Duodenal mucosa (tissue), 2 donors: ENCODE measurements at regions not wholly inside any gene's neighbourhood (a gene's known extent, or its start where the extent isn't known, plus 50 kb on each side); places are given as distances from the start of the nearest gene placed in this dataset.

ENCODE experiments used
- H3K27ac ChIP-seq: one replicate; pipeline ENCODE4 v1.7.0; 2013; ENCODE audit warnings: low read depth, low read length
- H3K27me3 ChIP-seq, 2 donors: one replicate each; pipeline ENCODE4 v1.7.0; 2013; ENCODE audit warnings: low read length in 2 of 2, control low read depth in 1 of 2; ENCODE audit not compliant: insufficient read depth in 2 of 2, control insufficient read depth in 1 of 2
- H3K36me3 ChIP-seq, 2 donors: one replicate each; pipeline ENCODE4 v1.7.0; 2013; ENCODE audit warnings: low read length in 2 of 2, control low read depth in 1 of 2; ENCODE audit not compliant: insufficient read depth in 2 of 2, control insufficient read depth in 1 of 2
- H3K4me1 ChIP-seq, 2 donors: one replicate each; pipeline ENCODE4 v1.7.0; 2013; ENCODE audit warnings: low read length in 2 of 2, control low read depth in 1 of 2; ENCODE audit not compliant: insufficient read depth in 2 of 2, control insufficient read depth in 1 of 2
- H3K4me3 ChIP-seq, 2 donors: one replicate each; pipeline ENCODE4 v1.7.0; 2013; ENCODE audit warnings: low read length in 2 of 2, low read depth in 1 of 2
- H3K9ac ChIP-seq, 2 donors: one replicate each; pipeline ENCODE4 v1.7.0; 2013; ENCODE audit warnings: low read length in 2 of 2, low read depth in 1 of 2
- H3K9me3 ChIP-seq, 2 donors: one replicate each; pipeline ENCODE4 v1.7.0; 2013; ENCODE audit warnings: low read length in 2 of 2, control low read depth in 1 of 2; ENCODE audit not compliant: control insufficient read depth in 1 of 2

DNA sequence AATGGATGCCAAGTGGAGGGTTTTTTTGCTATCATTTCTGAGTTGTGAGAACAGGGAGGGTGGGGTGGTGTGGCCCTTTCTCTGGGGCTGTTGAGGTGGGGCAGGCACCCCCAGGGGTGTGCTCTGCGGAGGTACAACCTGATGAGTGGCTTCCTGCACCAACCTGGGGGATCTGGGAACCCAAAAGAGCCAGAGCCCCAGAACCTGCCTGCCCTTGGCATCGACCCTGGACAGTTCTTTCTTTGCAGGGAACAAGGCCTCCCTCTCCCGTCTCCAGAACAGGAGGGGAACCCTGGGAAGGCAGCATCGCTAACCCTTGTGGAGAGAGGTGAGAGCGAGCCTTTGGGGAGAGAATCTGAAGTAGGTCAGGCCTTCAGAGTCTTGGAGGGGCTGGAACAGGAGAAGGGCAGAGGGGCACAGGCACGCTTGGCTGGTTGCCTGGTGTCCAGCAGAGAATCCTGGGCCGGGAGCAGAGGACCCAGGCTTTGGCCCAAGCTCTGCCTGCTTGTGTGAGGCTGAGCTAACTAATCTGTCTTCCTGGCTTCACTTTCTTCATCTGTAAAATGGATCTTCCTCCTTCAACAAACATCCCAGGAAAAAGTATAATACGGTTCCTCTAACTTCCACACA, 84.9 kb downstream of the RHOB start:
- H3K9me3 ChIP-seq, result no peaks in the 10 kb centered on the region
- H3K4me1 ChIP-seq, result peaks cover 0 to 2% of the 10 kb centered on the region in 2 donors
- no peaks in the 10 kb centered on the region for H3K27me3 ChIP-seq
- H3K4me3 ChIP-seq, result no peak overlapping the region
- H3K27ac ChIP-seq, result no peak overlapping the region
- no peak overlapping the region for H3K9ac ChIP-seq
- no peaks in the 10 kb centered on the region for H3K36me3 ChIP-seq

GRCh38 chr2:20532634-20533437, 86.0 kb downstream of the RHOB start:
- H3K27ac ChIP-seq, result no peak overlapping the region
- no peaks in the 10 kb centered on the region for H3K36me3 ChIP-seq
- H3K4me3 ChIP-seq, result no peak overlapping the region
- H3K27me3 ChIP-seq, result no peaks in the 10 kb centered on the region
- H3K9ac ChIP-seq, result no peak overlapping the region
- no peaks in the 10 kb centered on the region for H3K9me3 ChIP-seq
- H3K4me1 ChIP-seq, result no peaks in the 10 kb centered on the region

DNA sequence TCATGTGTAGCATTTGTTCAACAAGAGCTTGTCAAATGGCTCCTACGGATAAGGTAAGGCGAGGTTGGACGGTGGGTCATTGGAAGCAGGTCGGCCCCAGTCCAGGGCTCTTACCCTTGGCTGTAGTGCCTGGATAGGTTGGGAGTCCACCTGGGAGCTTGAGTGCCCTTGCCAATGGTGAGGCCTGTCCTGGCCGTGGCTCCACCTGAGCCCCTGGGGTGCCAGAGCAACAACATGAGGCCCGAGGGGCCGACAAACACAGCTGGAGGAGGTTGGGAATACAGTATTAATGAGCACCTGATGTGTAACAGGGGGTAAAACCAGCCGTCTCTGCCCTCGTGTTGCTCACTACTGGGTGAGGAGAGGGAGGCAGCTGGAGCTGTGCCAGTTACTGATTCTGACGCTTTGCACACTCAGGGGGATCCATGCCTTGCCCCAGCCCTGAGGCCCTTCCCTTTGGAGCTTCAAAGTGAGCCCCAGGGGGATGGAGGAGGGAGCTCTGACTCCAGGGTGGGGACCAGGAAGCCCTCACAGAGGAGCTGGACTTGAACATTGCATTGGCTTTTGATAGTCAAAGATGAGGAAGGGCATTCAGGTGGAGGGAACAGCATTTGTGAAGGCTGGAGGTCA, 87.2 kb downstream of the RHOB start:
- Histone ChIP-seq H3K9me3 (no peaks in the 10 kb centered on the region), H3K4me3 (no peak overlapping the region), H3K36me3 (no peaks in the 10 kb centered on the region), H3K27me3 (no peaks in the 10 kb centered on the region), H3K4me1 (no peaks in the 10 kb centered on the region), H3K27ac (no peak overlapping the region), H3K9ac (no peak overlapping the region)

- Histone ChIP-seq H3K27me3 (no peaks in the 10 kb centered on the region), H3K9me3 (no peaks in the 10 kb centered on the region), H3K4me1 (no peaks in the 10 kb centered on the region), H3K9ac (no peak overlapping the region), H3K4me3 (no peak overlapping the region), H3K27ac (no peak overlapping the region), H3K36me3 (no peaks in the 10 kb centered on the region)
Observed at GRCh38 chr2:20534913-20535801, 88.3 kb downstream of the RHOB start.

- H3K9ac ChIP-seq, result no peak overlapping the region
- no peak overlapping the region for H3K4me3 ChIP-seq
- no peak overlapping the region for H3K27ac ChIP-seq
- H3K27me3 ChIP-seq, result no peaks in the 10 kb centered on the region
- H3K4me1 ChIP-seq, result no peaks in the 10 kb centered on the region
- H3K9me3 ChIP-seq, result no peaks in the 10 kb centered on the region
- H3K36me3 ChIP-seq, result no peaks in the 10 kb centered on the region
Observed at GRCh38 chr2:20536619-20537422, 89.9 kb downstream of the RHOB start.

GRCh38 chr2:20537423-20538307, 90.8 kb downstream of the RHOB start:
- Histone ChIP-seq H3K36me3 (no peaks in the 10 kb centered on the region), H3K9ac (no peak overlapping the region), H3K9me3 (no peaks in the 10 kb centered on the region), H3K27ac (no peak overlapping the region), H3K4me1 (no peaks in the 10 kb centered on the region), H3K4me3 (no peak overlapping the region), H3K27me3 (no peaks in the 10 kb centered on the region)

DNA sequence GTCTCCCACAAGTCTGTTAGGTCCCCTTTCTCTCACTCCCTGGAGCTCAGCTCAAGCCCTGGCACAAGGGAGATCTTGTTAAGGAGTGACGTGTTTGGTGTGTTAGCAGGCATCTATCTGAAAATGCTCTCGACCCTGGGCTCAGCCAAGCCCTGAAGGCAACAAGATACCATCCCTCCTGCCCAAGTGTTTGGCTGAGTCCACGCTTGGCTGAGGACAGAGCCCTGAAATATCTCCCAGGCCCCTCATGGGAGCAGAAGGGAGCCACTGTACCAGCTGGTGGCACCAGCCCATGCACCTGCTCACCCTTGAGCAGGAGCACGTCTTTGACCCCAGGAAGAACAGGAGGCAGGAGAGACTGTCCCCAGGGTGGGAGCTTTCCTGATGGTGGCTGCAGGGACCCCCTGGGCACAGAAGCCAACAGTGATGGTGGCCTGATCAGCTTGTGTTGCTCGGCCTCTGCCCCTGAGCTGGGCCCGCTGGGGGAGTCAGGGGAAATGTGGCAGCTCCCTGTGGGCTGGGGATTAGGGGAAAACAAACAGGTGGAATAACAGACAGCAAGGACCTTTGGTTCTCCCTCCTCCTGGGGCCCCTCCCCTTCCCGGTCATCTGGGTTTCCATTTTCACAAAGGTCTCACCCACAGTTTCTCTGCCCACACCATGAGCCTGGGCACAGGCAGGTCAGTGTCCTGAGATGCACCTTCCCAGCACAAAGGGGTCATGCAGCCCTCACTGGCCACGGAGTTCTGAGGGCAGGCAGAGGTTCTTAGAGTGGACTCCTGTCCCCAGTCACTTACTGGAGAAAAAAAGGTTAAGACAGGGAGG, 91.6 kb downstream of the RHOB start:
- H3K9ac ChIP-seq, result no peak overlapping the region
- H3K27ac ChIP-seq, result no peak overlapping the region
- no peaks in the 10 kb centered on the region for H3K4me1 ChIP-seq
- no peaks in the 10 kb centered on the region for H3K36me3 ChIP-seq
- no peak overlapping the region for H3K4me3 ChIP-seq
- no peaks in the 10 kb centered on the region for H3K27me3 ChIP-seq
- H3K9me3 ChIP-seq, result no peaks in the 10 kb centered on the region

DNA sequence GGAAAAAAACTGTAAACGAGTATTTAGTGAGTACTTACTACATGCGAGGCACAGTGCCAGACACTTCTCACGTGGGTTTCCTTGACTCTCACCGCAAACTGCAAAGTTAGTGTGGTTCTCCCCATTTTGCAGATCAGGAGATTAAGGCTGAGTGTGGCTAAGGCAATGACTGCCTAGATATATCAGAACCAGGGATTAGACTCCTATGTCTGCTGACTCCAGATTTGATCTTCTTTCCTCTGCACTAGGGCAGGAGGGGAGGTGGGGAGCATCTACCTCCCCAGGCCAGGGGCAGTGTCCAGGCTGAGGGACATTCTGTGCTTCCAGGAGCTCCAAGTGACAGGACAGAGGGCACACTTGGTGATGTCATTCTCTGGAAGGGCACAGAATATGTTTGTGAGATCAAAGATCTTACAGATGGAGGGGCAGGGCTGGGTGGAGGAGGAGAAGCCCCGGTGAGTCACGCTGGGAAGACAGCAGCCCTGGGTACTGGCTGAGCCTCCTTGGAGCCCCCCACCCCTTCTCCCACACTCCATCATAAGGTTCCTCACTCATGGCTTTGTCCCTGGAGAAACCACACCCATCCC, 92.4 kb downstream of the RHOB start:
- no peak overlapping the region for H3K4me3 ChIP-seq
- no peak overlapping the region for H3K9ac ChIP-seq
- no peaks in the 10 kb centered on the region for H3K36me3 ChIP-seq
- no peaks in the 10 kb centered on the region for H3K27me3 ChIP-seq
- H3K27ac ChIP-seq, result no peak overlapping the region
- H3K4me1 ChIP-seq, result no peaks in the 10 kb centered on the region
- H3K9me3 ChIP-seq, result no peaks in the 10 kb centered on the region
